Vagina (tissue), 2 donors: ENCODE measurements at regions not wholly inside any gene's neighbourhood (a gene's known extent, or its start where the extent isn't known, plus 50 kb on each side); places are given as distances from the start of the nearest gene placed in this dataset.

ENCODE experiments used
- DNase-seq, 2 donors: peaks; one replicate each; pipeline ENCODE4 v3.0.0-alpha.2; 2017; ENCODE audit errors: extremely low spot score in 2 of 2
- H3K27ac ChIP-seq: fragments of 200-600 bp; sonication (generic); one replicate; pipeline ENCODE4 v1.5.1; 2019
- H3K27me3 ChIP-seq: fragments of 200-600 bp; sonication (generic); one replicate; pipeline ENCODE4 v1.5.1; 2019
- H3K36me3 ChIP-seq, 2 donors: fragments of 200-600 bp; sonication (generic); one replicate each; pipeline ENCODE4 v1.5.1; 2017 to 2019
- H3K4me1 ChIP-seq: fragments of 200-600 bp; sonication (generic); one replicate; pipeline ENCODE4 v1.5.1; 2019
- H3K4me3 ChIP-seq, 2 donors: fragments of 200-600 bp; sonication (generic); 1 replicate in 1 of 2; 2 replicates in 1 of 2; pipeline ENCODE4 v1.5.1; 2016 to 2019
- H3K9me3 ChIP-seq: fragments of 200-600 bp; sonication (generic); one replicate; pipeline ENCODE4 v1.5.1; 2019
- POLR2A ChIP-seq, 2 donors: fragments of 450-650 bp; IDR thresholded peaks; one replicate each; pipeline ENCODE4 v1.6.1; 2017; ENCODE audit warnings: antibody characterized with exemption in 2 of 2, mild to moderate bottlenecking in 2 of 2, moderate library complexity in 2 of 2
- POLR2AphosphoS5 ChIP-seq, 2 donors: sonication (generic); formaldehyde crosslinking; IDR thresholded peaks; one replicate each; pipeline ENCODE4 v1.9.0; 2017; ENCODE audit warnings: antibody characterized with exemption in 2 of 2, mild to moderate bottlenecking in 2 of 2, low read depth in 1 of 2; ENCODE audit not compliant: insufficient read depth in 1 of 2
- intact Hi-C: fragments of 100-400 bp; cut with DNase I; formaldehyde crosslinking; loops from one replicate; pipeline ENCODE4 v1.15.1; 2023
- TF ChIP-seq, protein P1 (sequence below), 3 experiments: fragments of 450-650 bp in 2 of 3; fragments of 200-600 bp in 1 of 3; sonication (generic) in 1 of 3; IDR thresholded peaks; one replicate each; pipeline ENCODE4 v1.5.1; 2017 to 2019; ENCODE audit warnings: antibody characterized with exemption in 3 of 3, mild to moderate bottlenecking in 2 of 3, moderate library complexity in 2 of 3

DNA sequence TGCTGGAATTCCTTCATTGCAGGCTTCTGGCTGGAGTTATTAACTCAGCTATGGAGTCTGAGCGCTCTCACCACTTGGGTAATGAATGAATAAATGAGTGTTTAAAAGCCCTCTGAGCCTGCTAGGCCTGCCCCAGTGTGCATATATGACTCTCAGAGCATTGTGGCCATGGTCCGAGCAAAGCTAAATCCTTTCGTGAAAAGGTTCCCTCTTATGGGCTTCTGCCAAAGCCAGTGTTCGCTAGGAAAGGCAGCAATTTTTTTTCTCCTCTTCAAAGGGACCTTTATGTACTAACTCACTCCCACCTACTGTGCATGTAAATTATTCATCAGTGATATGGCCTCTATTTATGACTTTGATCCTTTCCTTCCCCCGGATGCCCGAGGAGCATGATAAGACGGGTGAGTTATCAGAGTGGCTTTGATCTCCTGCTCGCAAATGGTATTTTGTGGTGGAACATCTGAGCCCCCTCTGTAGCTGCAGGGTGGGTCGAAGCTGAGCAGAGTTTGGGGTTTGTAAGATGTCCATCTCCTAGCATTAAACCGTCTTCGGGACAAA lies 88.6 kb downstream of the LINC00237 start:
- H3K27ac ChIP-seq, result no peak overlapping the region
- peaks cover 14% of the 10 kb centered on the region for H3K4me1 ChIP-seq
- no peak for TF ChIP-seq POLR2AphosphoS5 (IDR thresholded peaks at IDR 0.05; ENCODE audit: insufficient read depth in 1 of 2, low read depth in 1 of 2)
- TF ChIP-seq POLR2A (IDR thresholded peaks at IDR 0.05), result no peak
- TF ChIP-seq, protein P1, sequence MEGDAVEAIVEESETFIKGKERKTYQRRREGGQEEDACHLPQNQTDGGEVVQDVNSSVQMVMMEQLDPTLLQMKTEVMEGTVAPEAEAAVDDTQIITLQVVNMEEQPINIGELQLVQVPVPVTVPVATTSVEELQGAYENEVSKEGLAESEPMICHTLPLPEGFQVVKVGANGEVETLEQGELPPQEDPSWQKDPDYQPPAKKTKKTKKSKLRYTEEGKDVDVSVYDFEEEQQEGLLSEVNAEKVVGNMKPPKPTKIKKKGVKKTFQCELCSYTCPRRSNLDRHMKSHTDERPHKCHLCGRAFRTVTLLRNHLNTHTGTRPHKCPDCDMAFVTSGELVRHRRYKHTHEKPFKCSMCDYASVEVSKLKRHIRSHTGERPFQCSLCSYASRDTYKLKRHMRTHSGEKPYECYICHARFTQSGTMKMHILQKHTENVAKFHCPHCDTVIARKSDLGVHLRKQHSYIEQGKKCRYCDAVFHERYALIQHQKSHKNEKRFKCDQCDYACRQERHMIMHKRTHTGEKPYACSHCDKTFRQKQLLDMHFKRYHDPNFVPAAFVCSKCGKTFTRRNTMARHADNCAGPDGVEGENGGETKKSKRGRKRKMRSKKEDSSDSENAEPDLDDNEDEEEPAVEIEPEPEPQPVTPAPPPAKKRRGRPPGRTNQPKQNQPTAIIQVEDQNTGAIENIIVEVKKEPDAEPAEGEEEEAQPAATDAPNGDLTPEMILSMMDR (IDR thresholded peaks at IDR 0.05), result no peak
- intact Hi-C loops, result no loop called here
- H3K4me3 ChIP-seq, result no peak overlapping the region
- H3K27me3 ChIP-seq, result no peaks in the 10 kb centered on the region
- H3K9me3 ChIP-seq, result no peaks in the 10 kb centered on the region
- no peaks in the 10 kb centered on the region for H3K36me3 ChIP-seq
- DNase-seq, result no peak

DNA sequence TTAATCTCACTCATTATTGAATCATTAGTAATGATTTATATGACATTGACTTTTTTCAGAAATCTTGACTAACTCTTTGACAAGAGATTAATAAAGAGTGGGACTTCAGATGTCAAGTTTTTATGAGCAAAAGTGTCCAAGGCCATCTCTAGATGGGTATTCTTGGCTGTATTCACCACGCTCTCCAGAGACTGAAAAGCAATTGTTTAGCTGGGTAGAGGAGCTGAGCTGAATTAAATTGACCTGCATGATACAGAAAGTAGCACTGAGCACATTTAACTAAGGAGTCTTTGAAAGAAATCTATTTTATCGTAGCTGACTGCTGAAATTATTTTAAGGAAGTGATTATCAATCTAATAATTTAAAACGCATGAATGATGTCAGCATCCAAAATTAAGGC lies 89.4 kb downstream of the LINC00237 start:
- DNase-seq, result no peak
- Histone ChIP-seq H3K27ac (no peak overlapping the region), H3K27me3 (no peaks in the 10 kb centered on the region), H3K36me3 (no peaks in the 10 kb centered on the region), H3K4me1 (peaks cover 14% of the 10 kb centered on the region), H3K9me3 (no peaks in the 10 kb centered on the region), H3K4me3 (no peak overlapping the region)
- TF ChIP-seq, protein P1 (IDR thresholded peaks at IDR 0.05), result no peak
- no peak for TF ChIP-seq POLR2A (IDR thresholded peaks at IDR 0.05)
- no peak for TF ChIP-seq POLR2AphosphoS5 (IDR thresholded peaks at IDR 0.05; ENCODE audit: insufficient read depth in 1 of 2, low read depth in 1 of 2)
- intact Hi-C loops, result no loop called here

DNA sequence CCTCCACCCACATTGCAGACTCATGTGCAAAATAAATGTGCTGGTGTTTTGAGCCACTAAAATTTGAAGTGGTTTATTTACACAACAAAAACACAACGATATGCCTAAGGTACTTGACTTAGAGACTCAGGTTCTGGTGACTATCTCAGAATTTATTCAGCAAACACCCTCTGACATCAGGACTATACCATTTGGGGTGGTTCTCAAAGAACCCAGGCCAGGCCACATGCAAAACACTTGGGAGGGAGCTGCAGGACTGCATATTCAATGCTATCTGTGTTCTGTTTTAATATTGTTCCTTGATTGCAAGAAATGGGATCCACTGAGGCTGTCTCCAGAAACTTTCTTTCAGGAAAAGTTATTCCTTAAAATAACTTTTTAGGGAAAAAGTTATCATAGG lies 91.6 kb downstream of the LINC00237 start:
- Histone ChIP-seq H3K27ac (no peak overlapping the region), H3K4me1 (no peaks in the 10 kb centered on the region), H3K9me3 (no peaks in the 10 kb centered on the region), H3K4me3 (no peak overlapping the region), H3K27me3 (no peaks in the 10 kb centered on the region), H3K36me3 (no peaks in the 10 kb centered on the region)
- TF ChIP-seq POLR2AphosphoS5 (IDR thresholded peaks at IDR 0.05; ENCODE audit: insufficient read depth in 1 of 2, low read depth in 1 of 2) (no peak), POLR2A (IDR thresholded peaks at IDR 0.05) (no peak)
- TF ChIP-seq, protein P1 (IDR thresholded peaks at IDR 0.05), result no peak
- intact Hi-C loops, result no loop called here
- DNase-seq, result no peak

DNA sequence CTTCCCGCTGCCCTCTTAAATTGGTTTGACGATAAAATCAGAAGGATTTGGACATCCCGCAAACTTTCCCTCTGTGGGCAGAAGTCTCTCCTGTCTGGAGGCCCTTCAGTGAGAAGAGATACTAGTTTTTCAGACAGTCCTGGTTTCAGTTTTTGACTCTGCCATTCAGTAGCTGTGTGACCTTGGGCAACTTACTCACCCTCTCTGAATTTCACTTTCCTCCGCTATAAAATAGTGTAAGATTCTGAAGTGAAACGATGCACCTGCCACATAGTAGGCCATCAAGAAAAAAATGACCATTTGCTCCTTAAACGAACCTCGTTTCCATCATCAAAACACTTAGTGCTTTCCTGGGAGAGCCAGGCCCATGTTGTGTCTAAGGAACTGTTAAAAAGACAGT lies 97.2 kb downstream of the LINC00237 start:
- H3K36me3 ChIP-seq, result no peaks in the 10 kb centered on the region
- intact Hi-C loops, result no loop called here
- H3K4me3 ChIP-seq, result no peak overlapping the region
- no peak overlapping the region for H3K27ac ChIP-seq
- TF ChIP-seq POLR2A (IDR thresholded peaks at IDR 0.05) (no peak), POLR2AphosphoS5 (IDR thresholded peaks at IDR 0.05; ENCODE audit: insufficient read depth in 1 of 2, low read depth in 1 of 2) (no peak)
- TF ChIP-seq, protein P1 (IDR thresholded peaks at IDR 0.05), result no peak
- no peaks in the 10 kb centered on the region for H3K9me3 ChIP-seq
- no peaks in the 10 kb centered on the region for H3K27me3 ChIP-seq
- H3K4me1 ChIP-seq, result no peaks in the 10 kb centered on the region
- DNase-seq, result peak in 1 of 2 donors; percentile 22

DNA sequence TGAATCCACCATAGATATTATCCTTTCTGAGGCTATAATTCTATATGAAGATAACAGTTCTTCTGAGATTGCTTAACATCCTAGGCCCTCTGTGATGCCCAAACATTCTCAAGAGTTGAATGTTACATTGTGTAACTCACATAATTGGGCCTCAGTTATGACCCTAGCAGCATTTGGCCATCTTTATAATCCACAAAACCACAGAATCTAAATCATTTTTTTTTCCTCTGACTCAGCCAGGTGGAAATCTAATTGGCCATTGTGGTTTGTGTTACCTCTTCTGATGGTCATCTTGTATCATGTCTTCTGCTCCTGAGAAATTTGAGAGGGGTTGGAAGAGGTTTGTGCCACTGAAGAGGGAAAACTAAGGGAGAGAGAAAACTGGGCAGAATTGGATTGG lies 99.5 kb downstream of the LINC00237 start:
- Histone ChIP-seq H3K4me3 (no peak overlapping the region), H3K27ac (no peak overlapping the region), H3K36me3 (no peaks in the 10 kb centered on the region), H3K4me1 (no peaks in the 10 kb centered on the region), H3K9me3 (no peaks in the 10 kb centered on the region), H3K27me3 (no peaks in the 10 kb centered on the region)
- DNase-seq, result no peak
- intact Hi-C loops, result no loop called here
- TF ChIP-seq, protein P1 (IDR thresholded peaks at IDR 0.05), result no peak
- TF ChIP-seq POLR2A (IDR thresholded peaks at IDR 0.05), result no peak
- no peak for TF ChIP-seq POLR2AphosphoS5 (IDR thresholded peaks at IDR 0.05; ENCODE audit: insufficient read depth in 1 of 2, low read depth in 1 of 2)
